SU-DHL-6 (cell line): ENCODE measurements at regions not wholly inside any gene's neighbourhood (a gene's known extent, or its start where the extent isn't known, plus 50 kb on each side); places are given as distances from the start of the nearest gene placed in this dataset.

Experiments used
- CTCF ChIP-seq: fragments of 200-600 bp; sonication (generic); IDR thresholded peaks from one replicate; pipeline ENCODE4 v1.5.1; 2017; ENCODE audit warnings: antibody characterized with exemption, mild to moderate bottlenecking, low read length, moderate library complexity; ENCODE audit not compliant: insufficient read depth, poor library complexity, severe bottlenecking
- EZH2phosphoT487 ChIP-seq: fragments of 200-600 bp; sonication (generic), shearing (Covaris generic); conservative IDR thresholded peaks from 2 replicates; pipeline ENCODE4 v1.6.1; 2018; ENCODE audit warnings: mild to moderate bottlenecking, antibody characterized with exemption, low read length, moderate library complexity, mixed read lengths

- TF ChIP-seq CTCF (no peak), EZH2phosphoT487 (no peak)
Observed at GRCh38 chr13:87042946-87043345, 628.2 kb upstream of the SLITRK5 start.
